ENCODE measurements at regions not wholly inside any gene's neighbourhood (a gene's known extent, or its start where the extent isn't known, plus 50 kb on each side); places are given as distances from the start of the nearest gene placed in this dataset.

DNA sequence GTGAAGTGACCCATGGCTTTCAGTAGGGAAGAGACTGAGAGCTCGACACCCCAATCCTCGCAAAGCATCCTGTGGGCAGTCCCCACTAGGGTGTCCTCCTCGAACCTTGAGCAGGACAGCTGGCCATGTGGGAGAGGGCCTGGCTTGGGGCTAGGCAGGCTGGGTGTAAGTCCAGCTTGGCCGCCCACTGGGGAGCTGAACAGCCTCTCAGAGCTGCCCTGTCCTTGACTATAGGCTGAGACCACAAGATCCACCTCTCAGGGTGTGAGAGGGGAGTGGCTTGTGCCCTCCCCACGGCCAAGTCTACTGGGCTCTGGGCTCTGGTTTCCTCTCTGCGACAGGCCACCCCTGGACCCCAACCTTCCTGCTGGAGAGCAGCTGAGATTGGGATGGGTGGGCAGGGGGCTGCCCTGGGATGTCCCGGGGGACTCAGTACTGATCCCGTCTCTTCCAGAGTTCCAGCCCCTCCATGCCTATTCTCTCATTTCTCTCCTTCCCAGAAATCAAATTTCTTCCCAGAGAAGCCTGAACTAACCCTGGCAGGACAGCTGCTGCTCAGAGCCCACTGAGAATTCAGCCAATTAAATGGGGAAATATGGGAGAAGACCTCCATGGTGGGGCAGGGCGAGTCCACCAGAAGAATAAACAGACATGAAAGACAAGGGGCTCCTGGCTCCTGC, 282.9 kb downstream of the PTPRU start:
- FAIRE-seq, result no peak
- no peak for TF ChIP-seq TAF1 (IDR thresholded peaks at IDR 0.05; ENCODE audit: borderline replicate concordance, low read depth, low read length)
- no peak for TF ChIP-seq POLR2A (IDR thresholded peaks at IDR 0.05; ENCODE audit: low read depth, low read length)
- no peak for TF ChIP-seq POLR2AphosphoS5 (IDR thresholded peaks at IDR 0.05; ENCODE audit: low read depth, low read length)
- no peak for DNase-seq (ENCODE audit: insufficient read length)

DNA sequence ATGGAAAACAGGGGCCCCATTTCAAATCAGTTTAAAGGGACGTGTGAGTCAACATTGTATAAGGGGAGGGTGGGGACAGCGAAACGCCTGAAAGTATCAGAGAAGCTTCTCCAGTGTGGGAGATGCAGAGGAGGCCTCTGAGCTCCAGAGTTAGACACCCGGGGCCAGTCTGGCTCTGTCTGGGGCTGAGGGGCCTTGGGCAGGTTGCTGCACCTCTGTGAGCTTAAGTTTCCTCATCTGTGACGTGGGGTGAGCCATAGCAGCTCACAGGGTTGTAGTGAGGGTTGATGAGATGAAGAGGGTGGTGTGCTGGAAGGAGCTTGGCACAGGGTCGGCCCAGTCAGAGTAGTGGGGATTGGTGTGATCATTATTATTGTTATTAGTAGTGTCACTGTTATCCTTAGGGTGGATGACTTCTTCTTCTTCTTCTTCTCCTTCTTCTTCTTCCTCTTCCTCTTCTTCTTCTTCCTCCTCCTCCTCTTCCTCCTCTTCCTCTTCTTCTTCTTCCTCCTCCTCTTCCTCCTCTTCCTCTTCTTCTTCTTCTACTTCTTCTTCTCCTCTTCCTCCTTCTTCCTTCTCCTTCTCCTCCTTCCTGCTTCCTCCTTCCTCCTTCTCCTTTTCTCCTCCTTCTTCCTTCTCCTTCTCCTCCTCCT, 282.0 kb downstream of the PTPRU start:
- TF ChIP-seq POLR2A (IDR thresholded peaks at IDR 0.05; ENCODE audit: low read depth, low read length), result no peak
- no peak for TF ChIP-seq POLR2AphosphoS5 (IDR thresholded peaks at IDR 0.05; ENCODE audit: low read depth, low read length)
- no peak for TF ChIP-seq TAF1 (IDR thresholded peaks at IDR 0.05; ENCODE audit: borderline replicate concordance, low read depth, low read length)
- DNase-seq (ENCODE audit: insufficient read length) (no peak), FAIRE-seq (no peak)

DNA sequence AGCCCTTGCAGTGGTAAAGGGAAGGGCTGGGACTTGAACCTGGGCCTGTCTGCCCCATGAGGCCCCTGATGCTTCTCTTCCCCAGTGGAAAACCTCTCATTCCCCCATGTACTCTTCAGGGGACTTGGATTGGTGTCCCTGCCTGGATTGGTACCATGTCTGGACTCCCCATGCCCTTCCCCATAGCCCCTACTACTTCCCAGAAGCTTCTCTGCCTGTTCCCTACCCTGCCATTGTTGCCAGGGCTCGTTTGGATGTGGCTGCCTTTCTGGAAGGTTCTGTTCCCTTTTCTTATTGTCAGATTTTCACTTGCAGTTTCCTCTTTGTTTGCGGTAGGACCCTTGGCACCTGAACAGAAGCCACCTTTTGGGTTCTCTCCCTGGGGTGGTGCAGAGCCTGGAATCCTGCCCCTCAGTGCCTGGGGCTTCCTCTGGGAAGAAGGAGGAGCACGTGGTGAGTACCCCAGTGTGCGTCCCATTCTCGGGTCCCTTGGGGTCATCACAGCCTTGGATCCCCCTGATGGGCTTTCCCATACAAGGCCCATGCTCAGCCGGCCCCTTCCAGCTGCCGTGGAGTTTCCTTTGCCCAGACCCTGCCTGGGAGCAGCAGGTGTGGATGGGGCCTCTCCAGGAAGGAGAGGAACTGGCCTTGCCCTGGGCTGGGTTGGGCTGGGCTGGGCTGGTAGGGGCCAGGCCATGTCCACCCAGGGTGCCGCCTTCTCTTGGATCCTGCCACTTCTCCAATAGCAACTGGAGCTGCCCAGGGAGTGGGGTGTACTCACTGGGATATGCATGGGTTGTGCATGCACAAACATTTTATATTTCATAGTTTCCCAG, 281.1 kb downstream of the PTPRU start:
- TF ChIP-seq POLR2AphosphoS5 (IDR thresholded peaks at IDR 0.05; ENCODE audit: low read depth, low read length) (no peak), POLR2A (IDR thresholded peaks at IDR 0.05; ENCODE audit: low read depth, low read length) (no peak)
- DNase-seq (ENCODE audit: insufficient read length) (no peak), FAIRE-seq (no peak)

DNA sequence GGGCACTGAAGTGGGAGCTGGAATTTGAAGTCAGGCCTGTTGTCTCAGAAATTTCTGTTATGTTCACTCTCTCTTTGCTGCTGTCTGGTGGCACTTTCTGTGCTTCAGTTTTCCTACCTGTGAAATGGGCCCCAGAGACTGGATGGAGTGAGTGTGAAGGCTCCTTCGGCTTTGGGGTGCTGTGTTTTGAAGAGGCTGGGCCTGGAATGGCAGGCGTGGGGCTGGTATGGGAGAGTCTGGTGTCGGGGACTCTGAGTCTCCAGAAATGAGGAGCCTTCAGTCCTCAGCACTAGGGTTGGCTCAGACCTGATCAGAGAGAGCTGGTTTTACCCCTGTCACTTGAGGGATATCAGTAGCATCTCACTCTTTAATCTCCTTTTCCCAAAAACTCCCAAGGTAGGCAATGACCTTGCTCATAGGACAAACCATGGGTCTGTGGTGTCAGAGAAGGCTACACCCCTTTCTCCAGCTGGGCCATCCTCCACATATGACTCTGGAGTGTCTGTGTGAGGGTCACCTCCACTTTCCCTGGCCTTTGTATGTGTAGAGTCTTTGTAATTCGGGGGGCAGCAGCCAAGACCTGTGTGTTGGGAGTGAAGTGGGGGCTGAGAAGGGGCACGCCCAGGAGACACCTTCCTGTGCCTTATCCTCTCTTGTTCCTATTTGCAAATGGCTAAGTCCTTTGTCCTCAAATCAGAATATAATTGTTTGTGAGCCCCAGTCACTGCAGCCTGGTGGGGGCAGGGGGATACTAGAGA, 279.9 kb downstream of the PTPRU start:
- DNase-seq (ENCODE audit: insufficient read length) (no peak), FAIRE-seq (no peak)
- no peak for TF ChIP-seq POLR2A (IDR thresholded peaks at IDR 0.05; ENCODE audit: low read depth, low read length)
- no peak for TF ChIP-seq TAF1 (IDR thresholded peaks at IDR 0.05; ENCODE audit: borderline replicate concordance, low read depth, low read length)
- TF ChIP-seq POLR2AphosphoS5 (IDR thresholded peaks at IDR 0.05; ENCODE audit: low read depth, low read length), result no peak

DNA sequence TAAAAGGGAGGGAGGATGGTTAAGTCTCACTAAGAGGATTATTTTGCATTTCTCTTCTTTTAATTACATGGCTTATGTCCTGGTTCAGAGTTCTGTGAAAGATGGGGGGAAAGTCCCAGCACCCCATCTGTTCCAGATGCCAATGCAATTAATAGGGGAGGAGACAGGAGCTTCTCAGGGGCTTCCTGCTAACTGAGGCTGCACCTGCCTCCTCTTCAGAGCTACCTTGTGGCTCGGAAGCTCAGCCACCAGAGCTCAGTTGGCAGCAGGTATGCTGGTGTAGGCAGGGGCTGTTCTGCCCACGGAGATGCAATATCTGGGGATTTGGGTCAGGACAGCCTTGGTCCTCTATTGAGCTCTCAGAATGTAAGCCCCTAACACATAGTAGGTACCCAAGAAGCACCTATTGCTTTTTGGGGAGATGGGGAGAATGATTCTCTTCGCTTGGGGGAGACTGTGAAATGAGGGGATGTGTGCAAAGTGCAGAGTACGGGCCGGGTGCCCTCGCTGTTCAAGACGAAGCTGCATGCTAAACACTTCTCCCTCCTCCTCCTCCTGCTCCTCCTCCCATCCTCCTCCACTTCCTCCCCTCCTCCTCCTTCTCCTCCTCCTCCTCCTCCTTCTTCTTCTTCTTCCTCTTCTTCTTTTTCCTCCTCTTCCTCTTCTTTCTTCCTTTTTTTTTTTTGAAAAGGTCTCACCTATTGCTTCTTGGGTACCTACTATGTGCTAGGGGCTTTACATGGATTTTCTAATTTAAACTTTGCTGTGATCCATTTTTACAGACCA, 279.0 kb downstream of the PTPRU start:
- no peak for DNase-seq (ENCODE audit: insufficient read length)
- no peak for FAIRE-seq
- TF ChIP-seq TAF1 (IDR thresholded peaks at IDR 0.05; ENCODE audit: borderline replicate concordance, low read depth, low read length), result no peak
- TF ChIP-seq POLR2AphosphoS5 (IDR thresholded peaks at IDR 0.05; ENCODE audit: low read depth, low read length), result no peak
- TF ChIP-seq POLR2A (IDR thresholded peaks at IDR 0.05; ENCODE audit: low read depth, low read length), result no peak

DNA sequence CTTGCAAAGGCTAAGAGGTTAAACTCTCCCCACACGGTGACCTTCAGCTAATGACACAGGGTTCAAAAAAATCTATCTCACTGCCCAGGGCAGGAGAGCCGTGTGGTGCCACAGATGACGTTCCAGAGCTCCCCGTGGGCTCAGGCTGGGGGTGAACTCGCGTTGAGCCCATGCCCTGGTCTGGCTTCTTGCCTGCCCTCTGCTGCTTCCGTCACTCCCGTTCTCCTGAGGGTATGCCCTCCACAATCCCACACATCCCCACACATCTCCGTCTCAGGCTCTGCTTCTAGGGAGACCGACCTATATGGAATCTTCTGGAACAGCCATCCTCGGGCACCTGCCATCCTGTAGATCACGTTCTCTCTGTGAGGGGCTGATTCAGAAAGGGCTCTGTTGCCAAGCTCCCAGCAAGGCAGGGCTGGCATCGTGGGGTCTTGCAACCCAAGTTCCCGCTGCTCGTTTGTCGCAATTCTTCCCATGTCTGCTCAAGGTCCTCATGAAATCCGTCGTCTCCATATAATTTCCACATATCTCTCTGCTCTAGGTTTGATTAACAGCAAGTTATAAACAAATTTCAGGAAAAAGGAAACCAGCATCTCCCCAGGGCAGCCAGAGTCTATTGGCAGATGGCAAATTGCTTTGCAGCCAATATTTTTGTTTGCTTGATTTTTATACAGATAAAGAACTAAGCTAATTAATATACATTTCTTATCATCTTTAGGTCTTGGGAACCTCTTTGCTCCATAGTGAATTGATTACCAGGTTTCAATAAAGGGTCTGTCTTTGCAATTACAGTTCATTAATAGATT, 278.2 kb downstream of the PTPRU start:
- FAIRE-seq (no peak), DNase-seq (ENCODE audit: insufficient read length) (no peak)
- TF ChIP-seq POLR2AphosphoS5 (IDR thresholded peaks at IDR 0.05; ENCODE audit: low read depth, low read length) (no peak), POLR2A (IDR thresholded peaks at IDR 0.05; ENCODE audit: low read depth, low read length) (no peak), TAF1 (IDR thresholded peaks at IDR 0.05; ENCODE audit: borderline replicate concordance, low read depth, low read length) (no peak)

DNA sequence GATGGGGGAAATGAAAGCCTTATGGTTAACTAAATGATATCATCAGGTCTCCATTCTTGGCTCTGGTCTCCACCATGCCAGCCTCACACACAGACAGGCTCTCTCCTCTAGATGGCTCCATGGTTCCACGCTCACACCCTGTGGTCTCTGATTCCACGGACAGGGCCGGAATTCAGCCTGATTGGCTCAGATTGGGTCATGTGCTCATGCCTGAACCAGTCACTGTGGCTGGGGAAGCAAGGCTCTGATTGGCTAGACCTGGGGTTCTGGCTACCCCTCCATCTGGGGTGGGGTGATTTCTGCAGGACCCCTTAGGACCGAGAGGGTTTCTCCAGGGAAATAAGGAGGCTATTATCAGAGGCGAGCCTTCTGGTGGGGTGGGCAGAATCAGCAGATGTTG, 277.0 kb downstream of the PTPRU start:
- DNase-seq (ENCODE audit: insufficient read length), result peak; percentile 31
- peak; percentile 30 for FAIRE-seq
- TF ChIP-seq POLR2AphosphoS5 (IDR thresholded peaks at IDR 0.05; ENCODE audit: low read depth, low read length) (no peak), POLR2A (IDR thresholded peaks at IDR 0.05; ENCODE audit: low read depth, low read length) (no peak), TAF1 (IDR thresholded peaks at IDR 0.05; ENCODE audit: borderline replicate concordance, low read depth, low read length) (no peak)

DNA sequence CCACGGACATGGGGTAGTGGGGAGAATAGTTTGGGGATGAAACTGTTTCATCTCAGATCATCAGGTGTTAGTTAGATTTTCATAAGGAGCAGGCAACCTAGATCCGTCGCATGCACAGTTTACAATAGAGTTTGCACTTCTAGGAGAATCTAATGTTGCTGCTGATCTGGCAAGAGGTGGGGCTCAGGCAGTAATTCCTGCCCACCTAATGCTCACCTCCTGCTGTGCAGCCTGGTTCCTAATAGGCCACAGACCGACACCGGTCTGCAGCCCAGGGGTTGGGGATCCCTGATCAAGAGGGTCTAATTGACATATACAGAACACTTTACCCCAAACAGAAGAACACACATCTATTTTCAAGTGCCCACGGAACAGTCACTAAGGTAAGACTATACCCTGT, 275.1 kb downstream of the PTPRU start:
- TF ChIP-seq TAF1 (IDR thresholded peaks at IDR 0.05; ENCODE audit: borderline replicate concordance, low read depth, low read length) (no peak), POLR2AphosphoS5 (IDR thresholded peaks at IDR 0.05; ENCODE audit: low read depth, low read length) (no peak), POLR2A (IDR thresholded peaks at IDR 0.05; ENCODE audit: low read depth, low read length) (no peak)
- FAIRE-seq (no peak), DNase-seq (ENCODE audit: insufficient read length) (no peak)

DNA sequence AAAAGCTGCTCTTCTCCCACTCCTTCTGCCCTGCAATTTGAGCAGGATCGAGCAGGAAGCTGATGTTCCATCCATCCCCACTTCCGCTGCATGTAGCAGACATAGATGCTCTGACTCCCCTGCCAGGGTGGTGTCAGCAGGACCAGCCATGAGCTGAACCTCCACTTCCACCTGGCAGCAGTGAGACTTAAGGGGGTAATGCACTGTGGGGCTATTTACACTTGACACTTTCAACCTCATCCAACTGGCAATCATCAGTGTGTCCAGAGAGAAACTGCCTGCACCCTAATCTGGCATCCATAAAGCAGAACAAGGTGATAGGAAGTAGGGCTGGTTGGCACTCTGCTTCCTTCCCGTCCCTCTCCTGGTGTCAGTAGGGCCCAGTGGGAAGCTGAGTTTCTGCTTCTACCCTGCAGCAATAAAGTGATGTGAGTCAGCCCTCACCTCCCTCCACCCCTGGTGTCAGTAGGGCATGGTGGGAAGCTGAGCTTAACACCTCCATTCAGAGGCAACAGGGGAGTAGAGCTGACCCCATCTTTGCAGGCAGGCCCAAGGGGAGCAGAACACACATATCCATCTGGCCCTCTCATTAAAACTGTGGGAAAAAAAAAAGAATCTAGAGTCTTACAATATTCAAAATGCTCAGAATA, 272.3 kb downstream of the PTPRU start:
- DNase-seq (ENCODE audit: insufficient read length), result no peak
- TF ChIP-seq TAF1 (IDR thresholded peaks at IDR 0.05; ENCODE audit: borderline replicate concordance, low read depth, low read length) (no peak), POLR2A (IDR thresholded peaks at IDR 0.05; ENCODE audit: low read depth, low read length) (no peak), POLR2AphosphoS5 (IDR thresholded peaks at IDR 0.05; ENCODE audit: low read depth, low read length) (no peak)
- FAIRE-seq, result no peak
